ENCODE measurements at regions not wholly inside any gene's neighbourhood (a gene's known extent, or its start where the extent isn't known, plus 50 kb on each side); places are given as distances from the start of the nearest gene placed in this dataset.

DNA sequence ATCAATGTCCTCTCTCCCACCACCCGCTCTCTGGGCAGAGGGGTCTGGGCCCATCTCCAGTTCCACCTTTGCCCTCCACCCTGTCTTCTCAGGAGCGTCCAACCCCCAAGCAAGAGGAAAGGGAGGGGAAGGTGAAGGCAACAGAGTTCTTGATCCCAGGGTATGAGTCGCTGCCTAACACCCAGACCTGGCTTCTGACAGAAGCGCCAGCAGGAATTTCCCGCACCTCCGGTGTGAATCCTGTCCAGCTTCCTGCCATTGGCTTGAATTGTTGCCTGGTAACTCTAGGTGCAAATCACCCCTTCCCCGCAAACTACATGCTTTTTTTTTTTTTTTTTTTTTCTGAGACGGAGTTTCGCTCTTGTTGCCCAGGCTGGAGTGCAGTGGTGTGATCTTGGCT, 84.2 kb upstream of the IER5L start:
- TF ChIP-seq, protein P1, sequence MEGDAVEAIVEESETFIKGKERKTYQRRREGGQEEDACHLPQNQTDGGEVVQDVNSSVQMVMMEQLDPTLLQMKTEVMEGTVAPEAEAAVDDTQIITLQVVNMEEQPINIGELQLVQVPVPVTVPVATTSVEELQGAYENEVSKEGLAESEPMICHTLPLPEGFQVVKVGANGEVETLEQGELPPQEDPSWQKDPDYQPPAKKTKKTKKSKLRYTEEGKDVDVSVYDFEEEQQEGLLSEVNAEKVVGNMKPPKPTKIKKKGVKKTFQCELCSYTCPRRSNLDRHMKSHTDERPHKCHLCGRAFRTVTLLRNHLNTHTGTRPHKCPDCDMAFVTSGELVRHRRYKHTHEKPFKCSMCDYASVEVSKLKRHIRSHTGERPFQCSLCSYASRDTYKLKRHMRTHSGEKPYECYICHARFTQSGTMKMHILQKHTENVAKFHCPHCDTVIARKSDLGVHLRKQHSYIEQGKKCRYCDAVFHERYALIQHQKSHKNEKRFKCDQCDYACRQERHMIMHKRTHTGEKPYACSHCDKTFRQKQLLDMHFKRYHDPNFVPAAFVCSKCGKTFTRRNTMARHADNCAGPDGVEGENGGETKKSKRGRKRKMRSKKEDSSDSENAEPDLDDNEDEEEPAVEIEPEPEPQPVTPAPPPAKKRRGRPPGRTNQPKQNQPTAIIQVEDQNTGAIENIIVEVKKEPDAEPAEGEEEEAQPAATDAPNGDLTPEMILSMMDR (IDR thresholded peaks at IDR 0.05), result no peak
- TF ChIP-seq POLR2A (IDR thresholded peaks at IDR 0.05) (no peak), EP300 (IDR thresholded peaks at IDR 0.05) (no peak)
